ENCODE measurements at regions not wholly inside any gene's neighbourhood (a gene's known extent, or its start where the extent isn't known, plus 50 kb on each side); places are given as distances from the start of the nearest gene placed in this dataset.

GRCh38 chr5:44664711-44665100 lies 144.0 kb upstream of the MRPS30 start:
- in situ Hi-C loops (cut with MboI; ENCODE audit: low sequenced_read_pairs in 4 of 4), result no loop called here
- H3K4me3 ChIP-seq, result no peak overlapping the region
- DNase-seq, result no peak
- no peaks in the 10 kb centered on the region for H3K9me3 ChIP-seq
- no peaks in the 10 kb centered on the region for H3K4me1 ChIP-seq
- H3K36me3 ChIP-seq, result no peaks in the 10 kb centered on the region
- no peak overlapping the region for H3K27ac ChIP-seq
- H3K27me3 ChIP-seq, result no peaks in the 10 kb centered on the region
- ATAC-seq, result no peak
- TF ChIP-seq POLR2A (IDR thresholded peaks at IDR 0.05), result no peak
- TF ChIP-seq, protein P1, sequence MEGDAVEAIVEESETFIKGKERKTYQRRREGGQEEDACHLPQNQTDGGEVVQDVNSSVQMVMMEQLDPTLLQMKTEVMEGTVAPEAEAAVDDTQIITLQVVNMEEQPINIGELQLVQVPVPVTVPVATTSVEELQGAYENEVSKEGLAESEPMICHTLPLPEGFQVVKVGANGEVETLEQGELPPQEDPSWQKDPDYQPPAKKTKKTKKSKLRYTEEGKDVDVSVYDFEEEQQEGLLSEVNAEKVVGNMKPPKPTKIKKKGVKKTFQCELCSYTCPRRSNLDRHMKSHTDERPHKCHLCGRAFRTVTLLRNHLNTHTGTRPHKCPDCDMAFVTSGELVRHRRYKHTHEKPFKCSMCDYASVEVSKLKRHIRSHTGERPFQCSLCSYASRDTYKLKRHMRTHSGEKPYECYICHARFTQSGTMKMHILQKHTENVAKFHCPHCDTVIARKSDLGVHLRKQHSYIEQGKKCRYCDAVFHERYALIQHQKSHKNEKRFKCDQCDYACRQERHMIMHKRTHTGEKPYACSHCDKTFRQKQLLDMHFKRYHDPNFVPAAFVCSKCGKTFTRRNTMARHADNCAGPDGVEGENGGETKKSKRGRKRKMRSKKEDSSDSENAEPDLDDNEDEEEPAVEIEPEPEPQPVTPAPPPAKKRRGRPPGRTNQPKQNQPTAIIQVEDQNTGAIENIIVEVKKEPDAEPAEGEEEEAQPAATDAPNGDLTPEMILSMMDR (IDR thresholded peaks at IDR 0.05 in 4 of 5, conservative IDR thresholded peaks at IDR 0.05 in 1 of 5), result no peak
- intact Hi-C loops (cut with DNase I; ENCODE audit: low total_unique reads), result no loop called here

DNA sequence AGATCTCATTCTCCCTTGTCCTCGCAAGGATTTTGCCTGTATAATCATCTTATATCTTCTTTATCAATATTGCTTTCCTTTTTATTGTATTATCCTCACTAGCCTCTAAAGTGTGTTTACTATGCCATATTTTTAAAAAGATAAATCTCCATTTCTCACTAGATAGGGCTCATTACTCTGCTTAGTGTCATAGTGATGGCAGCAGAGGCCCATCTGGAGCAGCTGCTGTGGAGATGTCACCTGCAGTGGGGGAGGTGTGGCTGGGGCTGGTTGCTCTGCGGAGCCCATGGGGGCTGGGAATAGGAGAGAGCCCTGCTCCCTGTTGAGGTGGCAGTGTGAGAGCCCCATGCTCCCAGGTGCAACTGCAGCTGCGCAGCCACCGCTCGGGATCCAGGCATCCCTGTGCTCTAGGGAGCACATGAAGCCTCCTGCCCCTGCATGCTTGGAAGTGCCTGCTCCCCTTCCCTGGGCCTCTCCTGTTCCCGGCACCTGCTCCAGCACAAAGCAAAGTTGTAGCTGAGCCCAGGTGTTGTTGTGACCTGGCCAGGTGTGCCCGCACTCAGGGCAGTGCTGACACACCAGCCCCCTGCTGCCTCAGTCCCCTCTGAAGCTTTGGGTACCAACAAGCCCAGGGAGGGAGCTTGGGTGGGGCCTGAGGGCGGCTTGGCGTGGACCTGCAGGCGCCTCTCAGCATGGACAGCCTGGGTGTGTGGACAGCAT lies 144.6 kb upstream of the MRPS30 start:
- Histone ChIP-seq H3K27me3 (no peaks in the 10 kb centered on the region), H3K4me3 (no peak overlapping the region), H3K4me1 (no peaks in the 10 kb centered on the region), H3K9me3 (no peaks in the 10 kb centered on the region), H3K36me3 (no peaks in the 10 kb centered on the region), H3K27ac (no peak overlapping the region)
- DNase-seq, result no peak
- intact Hi-C loops (cut with DNase I; ENCODE audit: low total_unique reads), result no loop called here
- no peak for TF ChIP-seq POLR2A (IDR thresholded peaks at IDR 0.05)
- TF ChIP-seq, protein P1 (IDR thresholded peaks at IDR 0.05 in 4 of 5, conservative IDR thresholded peaks at IDR 0.05 in 1 of 5), result no peak
- ATAC-seq, result no peak
- in situ Hi-C loops (cut with MboI; ENCODE audit: low sequenced_read_pairs in 4 of 4), result no loop called here

- H3K27ac ChIP-seq, result no peak overlapping the region
- ATAC-seq (no peak), DNase-seq (no peak)
- in situ Hi-C loops (cut with MboI; ENCODE audit: low sequenced_read_pairs in 4 of 4), result no loop called here
- no peaks in the 10 kb centered on the region for H3K36me3 ChIP-seq
- H3K4me1 ChIP-seq, result no peaks in the 10 kb centered on the region
- TF ChIP-seq, protein P1 (IDR thresholded peaks at IDR 0.05 in 4 of 5, conservative IDR thresholded peaks at IDR 0.05 in 1 of 5), result no peak
- TF ChIP-seq POLR2A (IDR thresholded peaks at IDR 0.05), result no peak
- no peak overlapping the region for H3K4me3 ChIP-seq
- intact Hi-C loops (cut with DNase I; ENCODE audit: low total_unique reads), result no loop called here
- no peaks in the 10 kb centered on the region for H3K27me3 ChIP-seq
- H3K9me3 ChIP-seq, result no peaks in the 10 kb centered on the region
Observed at GRCh38 chr5:44661851-44662250, 146.9 kb upstream of the MRPS30 start.

- Histone ChIP-seq H3K4me3 (no peak overlapping the region), H3K27me3 (no peaks in the 10 kb centered on the region), H3K9me3 (no peaks in the 10 kb centered on the region), H3K27ac (no peak overlapping the region), H3K4me1 (no peaks in the 10 kb centered on the region), H3K36me3 (no peaks in the 10 kb centered on the region)
- in situ Hi-C loops (cut with MboI; ENCODE audit: low sequenced_read_pairs in 4 of 4), result no loop called here
- ATAC-seq, result no peak
- DNase-seq, result no peak
- intact Hi-C loops (cut with DNase I; ENCODE audit: low total_unique reads), result no loop called here
- TF ChIP-seq POLR2A (IDR thresholded peaks at IDR 0.05), result no peak
- TF ChIP-seq, protein P1 (IDR thresholded peaks at IDR 0.05 in 4 of 5, conservative IDR thresholded peaks at IDR 0.05 in 1 of 5), result no peak
Observed at GRCh38 chr5:44660251-44660650, 148.5 kb upstream of the MRPS30 start.

- no peak overlapping the region for H3K4me3 ChIP-seq
- H3K27ac ChIP-seq, result no peak overlapping the region
- no peaks in the 10 kb centered on the region for H3K4me1 ChIP-seq
- no peaks in the 10 kb centered on the region for H3K36me3 ChIP-seq
- intact Hi-C loops (cut with DNase I; ENCODE audit: low total_unique reads) (no loop called here), in situ Hi-C loops (cut with MboI; ENCODE audit: low sequenced_read_pairs in 4 of 4) (no loop called here)
- ATAC-seq, result no peak
- TF ChIP-seq, protein P1 (IDR thresholded peaks at IDR 0.05 in 4 of 5, conservative IDR thresholded peaks at IDR 0.05 in 1 of 5), result no peak
- no peak for TF ChIP-seq POLR2A (IDR thresholded peaks at IDR 0.05)
- no peak for DNase-seq
- no peaks in the 10 kb centered on the region for H3K9me3 ChIP-seq
- no peaks in the 10 kb centered on the region for H3K27me3 ChIP-seq
Observed at GRCh38 chr5:44659334-44659733, 149.4 kb upstream of the MRPS30 start.

All from gastrocnemius medialis (tissue), 4 donors.